Activated T-helper 17 cell treated with anti-CD3 and anti-CD28 coated beads, Interleukin-2, amount 50 U/mL, for 72 hours (primary cell): ENCODE measurements at regions not wholly inside any gene's neighbourhood (a gene's known extent, or its start where the extent isn't known, plus 50 kb on each side); places are given as distances from the start of the nearest gene placed in this dataset.
A peak's percentile ranks its signal among the peaks of the same experiment; 100 is the strongest.

ENCODE experiments used
- ATAC-seq: fragments of 150-1000 bp; cut with Tn5 transposase; replicated peaks from 2 replicates; pipeline ENCODE4 v1.10.0; 2021; ENCODE audit warnings: mild to moderate bottlenecking, moderate library complexity
- H3K27ac Mint-ChIP-seq: one replicate; pipeline ENCODE4 v1.8.0; 2022; ENCODE audit warnings: mixed read lengths
- H3K27me3 Mint-ChIP-seq: one replicate; pipeline ENCODE4 v1.8.0; 2022; ENCODE audit warnings: mixed read lengths
- H3K36me3 Mint-ChIP-seq: one replicate; pipeline ENCODE4 v1.8.0; 2022; ENCODE audit warnings: low read depth, mild to moderate bottlenecking, mixed read lengths
- H3K4me1 Mint-ChIP-seq: one replicate; pipeline ENCODE4 v1.8.0; 2022; ENCODE audit warnings: mixed read lengths
- H3K4me3 Mint-ChIP-seq: one replicate; pipeline ENCODE4 v1.8.0; 2022; ENCODE audit warnings: mild to moderate bottlenecking, mixed read lengths
- H3K9me3 Mint-ChIP-seq: one replicate; pipeline ENCODE4 v1.8.0; 2022; ENCODE audit warnings: mixed read lengths

DNA sequence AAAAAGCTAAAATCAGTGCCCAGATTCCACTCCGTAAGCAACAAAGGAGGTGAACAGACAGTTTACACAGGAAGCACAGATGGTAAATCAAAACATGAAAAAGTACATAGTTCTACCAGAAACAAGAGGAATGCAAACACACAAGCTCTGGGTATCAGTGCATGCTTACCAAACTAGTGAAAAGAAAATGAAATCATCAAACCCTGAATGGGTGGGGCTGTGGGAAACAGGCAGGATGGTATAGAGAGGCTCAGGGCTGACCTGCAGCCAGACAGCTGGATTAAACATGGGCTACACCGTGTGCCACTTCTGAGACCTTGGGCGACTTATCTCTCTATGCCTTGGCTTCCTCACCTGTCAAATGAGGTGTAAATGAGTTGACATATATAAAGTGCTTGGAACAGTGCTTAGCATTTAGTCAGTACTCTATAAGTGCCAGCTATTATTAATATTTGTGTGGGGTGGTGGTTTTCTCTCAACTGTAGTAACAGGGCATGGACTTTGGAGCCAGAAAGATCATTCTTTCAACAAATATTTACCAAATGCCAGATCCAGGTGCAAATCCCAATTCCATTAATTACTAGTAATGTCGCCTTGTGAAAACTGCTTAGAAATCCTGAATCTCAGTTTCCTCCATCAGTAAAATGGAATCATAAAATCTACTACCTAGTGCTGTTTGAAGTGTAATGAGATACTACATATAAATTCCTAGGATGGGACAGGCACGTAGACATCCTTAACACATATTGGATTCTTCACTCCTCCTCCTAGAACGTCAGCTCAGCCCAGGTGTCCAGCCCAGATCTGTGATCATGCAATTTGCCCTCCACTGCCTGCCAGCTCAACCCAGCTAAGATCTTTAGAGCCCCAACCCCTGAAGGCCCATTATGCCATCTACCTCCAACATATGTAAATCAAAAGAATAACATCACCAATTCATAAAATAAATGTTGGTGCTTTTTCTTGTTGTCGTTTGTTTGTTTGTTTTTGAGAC is 55.5 kb upstream of the SMAD3 start:
- H3K36me3 Mint-ChIP-seq, result no peaks in the 10 kb centered on the region
- H3K9me3 Mint-ChIP-seq, result no peaks in the 10 kb centered on the region
- no peak overlapping the region for H3K4me3 Mint-ChIP-seq

GRCh38 chr15:67010898-67011616 is 54.3 kb upstream of the SMAD3 start:
- no peak overlapping the region for H3K27ac Mint-ChIP-seq
- no peaks in the 10 kb centered on the region for H3K9me3 Mint-ChIP-seq
- H3K4me1 Mint-ChIP-seq, result no peaks in the 10 kb centered on the region
- no peaks in the 10 kb centered on the region for H3K36me3 Mint-ChIP-seq
- no peak for ATAC-seq
- H3K4me3 Mint-ChIP-seq, result no peak overlapping the region
- no peaks in the 10 kb centered on the region for H3K27me3 Mint-ChIP-seq

More for the DNA sequence above, 55.5 kb upstream of the SMAD3 start:
- Mint-ChIP-seq H3K4me1 (no peaks in the 10 kb centered on the region), H3K27me3 (no peaks in the 10 kb centered on the region), H3K27ac (no peak overlapping the region)
- ATAC-seq, result peak; percentile 35

DNA sequence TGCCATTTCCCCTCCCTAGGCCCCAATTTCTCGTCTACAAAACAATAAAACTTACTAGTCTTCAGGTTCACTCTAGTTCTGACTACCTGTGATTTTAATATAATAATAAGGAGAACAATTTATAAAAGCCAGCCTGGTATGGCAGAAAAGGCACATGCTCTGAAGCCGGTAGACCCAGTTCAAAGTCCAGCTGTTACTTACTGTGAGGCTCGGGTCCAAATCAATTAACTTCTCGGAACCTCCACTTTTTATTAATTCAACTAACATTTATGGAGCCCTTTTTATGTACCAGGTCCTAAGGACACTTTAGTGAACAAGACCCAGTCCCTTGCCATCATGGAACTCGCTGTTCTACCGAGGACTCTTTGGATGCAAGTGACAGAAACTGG is 53.8 kb upstream of the SMAD3 start:
- Mint-ChIP-seq H3K36me3 (no peaks in the 10 kb centered on the region), H3K4me1 (no peaks in the 10 kb centered on the region), H3K9me3 (no peaks in the 10 kb centered on the region), H3K27me3 (no peaks in the 10 kb centered on the region), H3K27ac (no peak overlapping the region), H3K4me3 (no peak overlapping the region)
- ATAC-seq, result no peak

DNA sequence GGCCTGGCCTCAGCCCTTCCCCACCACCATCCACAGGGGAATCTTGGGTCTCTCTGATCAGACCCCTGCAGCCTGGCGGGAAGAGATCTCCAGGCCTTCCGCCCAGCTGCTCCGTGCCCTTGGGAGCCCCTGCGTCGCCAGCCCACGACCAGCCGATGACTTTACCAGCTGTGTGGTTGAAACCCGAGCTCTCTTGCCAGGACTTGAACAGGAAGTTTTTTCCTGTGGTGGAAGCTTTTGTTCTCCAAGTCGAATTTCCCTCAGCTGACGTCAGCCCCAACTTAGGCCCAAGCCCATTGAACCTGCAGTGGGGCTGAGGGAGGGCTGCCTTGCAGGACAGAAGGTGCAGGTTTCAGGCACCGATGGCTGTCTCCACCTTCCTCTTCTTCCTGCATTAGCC is 51.7 kb upstream of the SMAD3 start:
- ATAC-seq, result no peak

More for the DNA sequence above, 51.7 kb upstream of the SMAD3 start:
- H3K27ac Mint-ChIP-seq, result no peak overlapping the region
- H3K9me3 Mint-ChIP-seq, result no peaks in the 10 kb centered on the region
- H3K4me1 Mint-ChIP-seq, result peaks cover 5% of the 10 kb centered on the region
- no peaks in the 10 kb centered on the region for H3K36me3 Mint-ChIP-seq
- no peak overlapping the region for H3K4me3 Mint-ChIP-seq
- no peaks in the 10 kb centered on the region for H3K27me3 Mint-ChIP-seq
